SK-N-SH (cell line): ENCODE measurements at regions not wholly inside any gene's neighbourhood (a gene's known extent, or its start where the extent isn't known, plus 50 kb on each side); places are given as distances from the start of the nearest gene placed in this dataset.

Experiments used
- CTCF ChIA-PET: fragments of 300-600, 350-600 bp; formaldehyde crosslinking; extraction: SDS; loops from one replicate; lab custom pipeline; 2021; lab: Yijun Ruan, JAX
- POLR2A ChIA-PET: fragments of 350-600 bp; sonication (Branson Sonifier 250); formaldehyde crosslinking; extraction: SDS; loops from one replicate; lab custom pipeline; 2020; ENCODE audit warnings: antibody characterized with exemption, inconsistent platforms; lab: Yijun Ruan, JAX
- DNase-seq: peaks from one replicate; pipeline ENCODE4 v3.0.0; 2012
- H2AFZ ChIP-seq: fragments of 200-600 bp; sonication (generic); 2 replicates; pipeline ENCODE4 v1.8.1; 2016; ENCODE audit warnings: antibody characterized with exemption, mild to moderate bottlenecking, low read depth
- H3F3A ChIP-seq: fragments of 200-600 bp; sonication (generic); replicated peaks from 2 replicates; pipeline ENCODE3; 2016; ENCODE audit warnings: antibody characterized with exemption, mild to moderate bottlenecking; ENCODE audit not compliant: insufficient read depth
- H3K27ac ChIP-seq, 2 experiments: fragments of 200-500 bp in 1 of 2; fragments of 200-600 bp in 1 of 2; sonication (Bioruptor generic) in 1 of 2; sonication (generic), shearing (Covaris generic) in 1 of 2; 2 replicates each; pipeline versions ENCODE4 v1.5.1 to v1.6.1; 2014 to 2016; ENCODE audit warnings: low read depth in 2 of 2, inconsistent platforms in 1 of 2, low read length in 1 of 2, mild to moderate bottlenecking in 1 of 2, mixed read lengths in 1 of 2
- H3K27me3 ChIP-seq: fragments of 200-600 bp; sonication (generic), shearing (Covaris generic); 2 replicates; pipeline ENCODE4 v1.6.1; 2016; ENCODE audit warnings: mixed run types; ENCODE audit not compliant: insufficient read depth
- H3K36me3 ChIP-seq, 2 experiments: fragments of 200-500 bp in 1 of 2; fragments of 200-600 bp in 1 of 2; sonication (Bioruptor generic) in 1 of 2; sonication (generic) in 1 of 2; replicated peaks in 1 of 2; 2 replicates each; pipeline versions ENCODE3 to v1.5.1; 2014 to 2016; ENCODE audit warnings: low read length in 1 of 2, mild to moderate bottlenecking in 1 of 2; ENCODE audit not compliant: insufficient read depth in 2 of 2, control insufficient read depth in 1 of 2
- H3K4me1 ChIP-seq, 2 experiments: fragments of 200-500 bp in 1 of 2; fragments of 200-600 bp in 1 of 2; sonication (Bioruptor generic) in 1 of 2; sonication (generic), shearing (Covaris generic) in 1 of 2; 2 replicates each; pipeline versions ENCODE4 v1.5.1 to v1.6.1; 2014 to 2016; ENCODE audit warnings: low read depth in 1 of 2, low read length in 1 of 2, mixed run types in 1 of 2; ENCODE audit not compliant: insufficient read depth in 2 of 2, control insufficient read depth in 1 of 2
- H3K4me2 ChIP-seq: fragments of 200-600 bp; sonication (generic), shearing (Covaris generic); 2 replicates; pipeline ENCODE4 v1.6.1; 2017; ENCODE audit warnings: mixed run types
- H3K4me3 ChIP-seq, 2 experiments: fragments of 200-500 bp in 1 of 2; fragments of 200-600 bp in 1 of 2; sonication (Bioruptor generic) in 1 of 2; sonication (generic), shearing (Covaris generic) in 1 of 2; 2 replicates each; pipeline versions ENCODE4 v1.5.1 to v1.8.1; 2014 to 2016; ENCODE audit warnings: low read depth in 2 of 2, inconsistent platforms in 1 of 2, low read length in 1 of 2, mild to moderate bottlenecking in 1 of 2, mixed read lengths in 1 of 2, moderate library complexity in 1 of 2
- H3K79me2 ChIP-seq: fragments of 200-600 bp; sonication (generic); 2 replicates; pipeline ENCODE4 v1.8.1; 2017; ENCODE audit warnings: mild to moderate bottlenecking; ENCODE audit not compliant: insufficient read depth
- H3K9ac ChIP-seq: fragments of 200-600 bp; sonication (generic); 2 replicates; pipeline ENCODE4 v1.6.1; 2017; ENCODE audit warnings: mixed run types
- H3K9me2 ChIP-seq: fragments of 200-600 bp; sonication (generic); 2 replicates; pipeline ENCODE4 v1.6.1; 2017; ENCODE audit warnings: mixed run types
- H3K9me3 ChIP-seq: fragments of 200-600 bp; sonication (generic); 2 replicates; pipeline ENCODE4 v1.6.1; 2017; ENCODE audit warnings: mixed run types, mild to moderate bottlenecking, moderate library complexity
- H4K20me1 ChIP-seq: fragments of 200-600 bp; sonication (generic); 2 replicates; pipeline ENCODE4 v1.6.1; 2017; ENCODE audit warnings: mild to moderate bottlenecking, mixed run types; ENCODE audit not compliant: insufficient read depth
- FOXM1 ChIP-seq: IDR thresholded peaks from 2 replicates; pipeline ENCODE4 v1.4.0; 2012; ENCODE audit warnings: low read depth, mild to moderate bottlenecking
- GABPA ChIP-seq: IDR thresholded peaks from 2 replicates; pipeline ENCODE4 v1.4.0; 2012; ENCODE audit warnings: low read depth, mild to moderate bottlenecking
- IRF3 ChIP-seq: fragments of 150-350 bp; IDR thresholded peaks from 2 replicates; pipeline ENCODE4 v1.6.1; 2016; ENCODE audit warnings: mild to moderate bottlenecking, low read depth, low read length
- MEF2A ChIP-seq: IDR thresholded peaks from 2 replicates; pipeline ENCODE4 v1.4.0; 2012; ENCODE audit warnings: low read depth, borderline replicate concordance
- NFIC ChIP-seq: IDR thresholded peaks from 2 replicates; pipeline ENCODE4 v1.4.0; 2012; ENCODE audit warnings: borderline replicate concordance
- RAD21 ChIP-seq: IDR thresholded peaks from 2 replicates; pipeline ENCODE4 v1.6.1; 2012; ENCODE audit warnings: mild to moderate bottlenecking, low read length
- RFX5 ChIP-seq: IDR thresholded peaks from 2 replicates; pipeline ENCODE4 v1.6.1; 2012; ENCODE audit warnings: mild to moderate bottlenecking, improper control_type of control experiment, low read length
- RXRA ChIP-seq: IDR thresholded peaks from 2 replicates; pipeline ENCODE4 v1.4.0; 2012; ENCODE audit warnings: low read depth, mild to moderate bottlenecking, borderline replicate concordance
- SIN3A ChIP-seq: IDR thresholded peaks from 2 replicates; pipeline ENCODE4 v1.6.1; 2012; ENCODE audit warnings: low read depth, mild to moderate bottlenecking, low read length, moderate library complexity, borderline replicate concordance
- TAF1 ChIP-seq: IDR thresholded peaks from 2 replicates; pipeline ENCODE4 v1.6.1; 2012; ENCODE audit warnings: low read depth, mild to moderate bottlenecking, low read length, moderate library complexity, borderline replicate concordance
- TCF12 ChIP-seq: IDR thresholded peaks from 2 replicates; pipeline ENCODE4 v1.4.0; 2012
- TEAD4 ChIP-seq: IDR thresholded peaks from 2 replicates; pipeline ENCODE4 v1.4.0; 2012; ENCODE audit warnings: mild to moderate bottlenecking, borderline replicate concordance; ENCODE audit not compliant: insufficient read depth
- WGBS: methylation state at CpG from one replicate; pipeline ENCODE4 v1.1.6; 2017; ENCODE audit warnings: low lambda C conversion rate; 5-methylcytosine and 5-hydroxymethylcytosine counted together

DNA sequence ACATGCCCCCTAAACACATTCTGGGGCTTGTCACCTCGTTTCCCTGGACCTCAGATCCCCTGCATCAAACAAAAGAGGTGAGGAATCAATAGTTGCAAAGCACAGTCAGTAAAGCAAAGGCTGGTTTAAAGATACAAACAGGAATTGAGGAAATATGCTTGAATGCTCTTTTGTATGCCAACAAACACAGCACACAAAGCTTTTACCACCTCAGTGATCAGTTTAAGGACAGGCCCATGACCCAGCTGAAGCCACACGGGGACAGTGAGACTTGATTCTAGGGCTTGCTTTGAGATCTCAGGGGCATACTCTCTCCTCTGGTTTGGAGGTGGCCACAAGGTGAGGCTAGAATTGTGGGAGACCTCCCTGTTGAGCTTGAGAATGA, 182.9 kb upstream of the CST7 start:
- Histone ChIP-seq H3F3A (no peaks in the 10 kb centered on the region), H4K20me1 (no peaks in the 10 kb centered on the region), H3K4me1 (peaks cover 0 to 15% of the 10 kb centered on the region in 2 experiments; a peak in 1 of 4 replicates), H3K9me2 (no peaks in the 10 kb centered on the region), H3K9me3 (no peaks in the 10 kb centered on the region), H3K4me2 (no peak overlapping the region), H2AFZ (no peak overlapping the region), H3K27me3 (no peaks in the 10 kb centered on the region), H3K9ac (no peak overlapping the region), H3K79me2 (no peaks in the 10 kb centered on the region), H3K4me3 (no peak overlapping the region), H3K27ac (no peak overlapping the region), H3K36me3 (no peaks in the 10 kb centered on the region)
- ChIA-PET CTCF (no interaction called here), POLR2A (no interaction called here)
- TF ChIP-seq MEF2A = no peak
- TF ChIP-seq GABPA = no peak
- TF ChIP-seq FOXM1 = no peak
- TF ChIP-seq TAF1 = no peak
- TF ChIP-seq RFX5 = no peak
- no peak for TF ChIP-seq TEAD4
- no peak for TF ChIP-seq TCF12
- TF ChIP-seq NFIC = no peak
- no peak for DNase-seq
- 43% methylated on average over 2 of the region's 2 CpGs for WGBS

DNA sequence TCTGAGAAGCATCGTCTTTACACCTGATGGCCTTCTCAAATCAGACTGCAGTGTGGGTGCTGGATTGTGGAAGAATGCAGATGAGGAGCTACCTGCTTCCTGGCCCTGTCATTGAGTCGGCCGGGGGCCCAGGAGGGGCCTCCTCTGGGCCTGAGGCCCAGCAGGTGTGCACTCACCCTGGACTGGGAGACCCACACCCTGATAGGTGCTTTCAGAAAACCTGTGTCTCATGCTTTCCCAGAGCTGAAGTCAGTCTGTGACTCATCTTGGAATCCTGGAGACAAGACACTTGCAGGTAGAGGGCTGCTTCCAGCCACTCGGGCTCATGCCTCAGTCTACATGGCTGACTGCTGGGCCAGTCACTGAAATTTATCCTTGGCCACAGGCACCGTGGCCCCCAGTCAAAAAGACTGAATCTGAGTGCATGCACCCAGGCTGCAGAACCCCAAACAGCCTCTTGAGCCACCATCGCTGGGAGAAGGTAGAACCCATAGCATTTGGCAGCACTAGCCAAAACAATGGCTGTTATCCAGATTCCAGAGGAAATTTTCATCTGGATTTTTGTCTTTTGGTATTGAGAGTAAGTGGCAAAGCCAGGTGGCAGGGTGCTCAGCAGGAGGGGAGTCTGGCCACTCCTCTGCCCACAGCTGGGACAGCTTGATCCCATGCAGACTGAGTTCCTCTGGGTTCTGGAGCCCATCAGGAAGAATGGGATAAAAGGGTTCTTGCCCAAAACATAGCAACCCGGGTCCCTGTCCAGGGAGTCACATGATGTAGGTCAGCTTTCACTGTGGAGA, 182.0 kb upstream of the CST7 start:
- H3K4me3 ChIP-seq = no peak overlapping the region
- no peak for DNase-seq
- no peaks in the 10 kb centered on the region for H3K36me3 ChIP-seq
- ChIA-PET CTCF (no interaction called here), POLR2A (no interaction called here)
- no peaks in the 10 kb centered on the region for H4K20me1 ChIP-seq
- no peak overlapping the region for H3K9ac ChIP-seq
- H3K27ac ChIP-seq = no peak overlapping the region
- TF ChIP-seq SIN3A = no peak
- WGBS = 65% methylated on average over 4 of the region's 7 CpGs
- H3K9me3 ChIP-seq = no peaks in the 10 kb centered on the region
- peaks cover 0 to 15% of the 10 kb centered on the region in 2 experiments; a peak in 1 of 4 replicates for H3K4me1 ChIP-seq
- no peaks in the 10 kb centered on the region for H3K27me3 ChIP-seq
- no peaks in the 10 kb centered on the region for H3K79me2 ChIP-seq
- no peak overlapping the region for H2AFZ ChIP-seq
- no peak overlapping the region for H3K4me2 ChIP-seq
- no peaks in the 10 kb centered on the region for H3K9me2 ChIP-seq
- no peaks in the 10 kb centered on the region for H3F3A ChIP-seq

DNA sequence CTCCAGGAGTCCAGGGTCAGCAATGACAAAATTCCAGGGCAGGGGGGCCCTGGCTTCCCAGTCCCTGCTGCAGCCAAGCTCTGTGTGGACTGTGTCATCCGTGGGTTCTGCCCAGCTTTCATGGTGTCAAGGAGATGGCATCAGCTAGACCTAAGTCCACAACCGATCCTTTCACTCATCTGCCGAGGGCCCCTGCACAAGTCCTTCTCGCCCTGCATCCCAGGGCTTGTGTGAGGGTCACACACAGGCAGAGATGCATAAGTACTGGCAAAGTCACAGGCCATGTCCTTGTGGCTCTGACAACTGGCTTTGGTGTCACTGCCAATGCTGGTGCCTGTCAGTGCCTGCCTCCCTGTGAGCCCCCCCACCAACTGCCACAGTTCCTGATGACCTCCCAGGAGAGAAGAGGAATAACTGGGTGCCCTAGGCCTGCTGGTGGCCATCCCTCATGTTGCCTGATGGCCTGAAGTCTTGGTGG, 181.4 kb upstream of the CST7 start:
- H3K36me3 ChIP-seq = no peaks in the 10 kb centered on the region
- ChIA-PET CTCF (no interaction called here), POLR2A (no interaction called here)
- TF ChIP-seq IRF3 = no peak
- TF ChIP-seq MEF2A = no peak
- no peak for TF ChIP-seq RAD21
- no peak for TF ChIP-seq SIN3A
- no peak for TF ChIP-seq TEAD4
- TF ChIP-seq RXRA = no peak
- H3K4me2 ChIP-seq = no peak overlapping the region
- no peaks in the 10 kb centered on the region for H3K79me2 ChIP-seq
- no peaks in the 10 kb centered on the region for H3K9me3 ChIP-seq
- DNase-seq = no peak
- H3K4me1 ChIP-seq = peaks cover under 1 to 15% of the 10 kb centered on the region in 2 experiments; a peak in 1 of 4 replicates
- no peaks in the 10 kb centered on the region for H3K27me3 ChIP-seq
- no peak overlapping the region for H2AFZ ChIP-seq
- H4K20me1 ChIP-seq = no peaks in the 10 kb centered on the region
- no peak overlapping the region for H3K27ac ChIP-seq
- H3K4me3 ChIP-seq = no peak overlapping the region
- 33% methylated on average over 1 of the region's 4 CpGs for WGBS
- H3K9me2 ChIP-seq = no peaks in the 10 kb centered on the region
- no peak overlapping the region for H3K9ac ChIP-seq
- no peaks in the 10 kb centered on the region for H3F3A ChIP-seq
